ENCODE measurements at regions not wholly inside any gene's neighbourhood (a gene's known extent, or its start where the extent isn't known, plus 50 kb on each side); places are given as distances from the start of the nearest gene placed in this dataset.
"Not testable (repeated sequence)": the region's sequence is repeated elsewhere in the genome, so short reads cannot be mapped to it uniquely, and the experiment has no call there.

DNA sequence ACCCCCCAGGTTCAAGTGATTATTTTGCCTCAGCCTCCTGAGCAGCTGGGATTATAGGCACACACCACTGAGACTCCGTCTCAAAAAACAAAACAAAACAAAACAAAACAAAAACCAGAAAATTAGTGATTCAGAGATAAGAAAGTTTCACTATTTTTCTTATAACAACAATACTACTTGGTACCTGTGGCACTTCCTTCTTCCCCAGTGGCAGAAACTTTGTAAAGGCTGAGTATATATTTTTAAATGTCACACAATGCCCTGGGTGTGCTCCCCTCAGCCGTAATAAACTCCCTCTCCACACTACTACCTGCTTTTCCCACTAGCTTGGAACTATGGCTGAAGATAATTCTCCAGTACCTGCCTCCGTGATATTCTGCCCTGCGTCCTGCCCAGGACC, 177.7 kb upstream of the TTC14 start:
- not testable (repeated sequence) for DNase-seq

DNA sequence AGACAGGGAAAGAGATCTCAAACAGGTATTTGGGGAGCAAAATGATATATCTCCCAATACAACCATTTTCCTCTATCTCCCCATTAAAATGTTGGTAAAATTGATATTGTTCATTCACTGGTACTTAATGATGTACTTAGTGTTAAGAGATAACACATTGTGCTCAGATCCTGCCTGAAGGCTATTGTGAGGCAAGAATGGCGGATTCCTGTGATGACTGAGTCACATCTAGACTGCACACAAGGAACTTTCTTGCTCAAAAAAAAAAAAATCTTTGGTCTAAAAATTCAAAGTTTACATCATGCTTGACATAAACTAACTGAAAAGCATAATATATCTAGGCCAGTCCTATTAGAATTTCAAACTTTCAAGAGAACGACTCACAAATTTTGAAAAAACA, 171.1 kb upstream of the TTC14 start:
- DNase-seq: no peak

DNA sequence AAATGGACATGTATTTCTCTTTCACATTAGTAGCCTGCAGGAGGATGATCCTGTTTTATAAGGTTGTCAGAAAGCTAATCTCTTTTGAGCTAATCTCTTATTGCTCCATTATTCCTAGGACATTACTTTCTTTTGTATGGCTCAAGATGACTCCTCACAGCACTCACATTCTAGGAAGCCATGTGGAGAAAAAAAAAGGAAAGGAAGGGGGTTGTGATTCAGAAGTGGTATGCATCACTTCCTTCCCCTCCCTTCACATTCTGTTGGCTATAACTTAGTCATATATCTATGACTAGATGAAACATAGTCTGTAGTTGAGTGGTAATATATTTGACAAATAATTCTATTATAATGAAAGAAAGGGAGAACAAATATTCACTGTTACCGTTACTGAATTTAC, 168.8 kb upstream of the TTC14 start:
- no peak for DNase-seq

DNA sequence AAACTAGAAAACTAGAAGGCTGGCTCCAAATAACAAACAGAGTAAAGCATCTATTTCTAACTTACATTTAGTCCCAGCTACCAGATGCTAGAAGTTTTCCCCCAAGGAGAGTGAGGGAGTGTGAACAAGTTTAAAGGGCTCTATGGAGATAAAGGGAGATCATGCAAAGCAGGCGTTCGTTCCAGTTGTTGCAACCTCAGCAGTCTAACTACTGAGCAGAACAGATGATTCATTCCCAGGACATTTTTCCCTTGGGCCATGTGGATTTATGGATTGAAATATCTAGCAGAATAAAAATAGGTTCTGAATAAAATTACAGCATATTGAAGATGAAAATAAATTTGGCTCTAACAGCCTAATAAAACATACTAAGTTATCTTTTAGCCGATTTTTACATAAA, 154.8 kb upstream of the TTC14 start:
- DNase-seq: no peak

DNA sequence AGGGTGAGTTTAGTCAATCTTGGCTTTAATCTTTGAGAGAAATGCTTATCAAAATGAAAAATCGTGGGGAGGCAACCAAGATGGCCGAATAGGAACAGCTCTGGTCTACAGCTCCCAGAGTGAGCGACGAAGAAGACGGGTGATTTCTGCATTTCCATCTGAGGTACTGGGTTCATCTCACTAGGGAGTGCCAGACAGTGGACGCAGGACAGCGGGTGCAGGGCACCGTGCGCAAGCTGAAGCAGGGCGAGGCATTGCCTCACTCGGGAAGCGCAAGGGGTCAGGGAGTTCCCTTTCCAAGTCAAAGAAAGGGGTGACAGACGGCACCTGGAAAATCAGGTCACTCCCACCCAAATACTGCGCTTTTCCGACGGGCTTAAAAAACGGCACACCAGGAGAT, 153.6 kb upstream of the TTC14 start:
- not testable (repeated sequence) for DNase-seq

DNA sequence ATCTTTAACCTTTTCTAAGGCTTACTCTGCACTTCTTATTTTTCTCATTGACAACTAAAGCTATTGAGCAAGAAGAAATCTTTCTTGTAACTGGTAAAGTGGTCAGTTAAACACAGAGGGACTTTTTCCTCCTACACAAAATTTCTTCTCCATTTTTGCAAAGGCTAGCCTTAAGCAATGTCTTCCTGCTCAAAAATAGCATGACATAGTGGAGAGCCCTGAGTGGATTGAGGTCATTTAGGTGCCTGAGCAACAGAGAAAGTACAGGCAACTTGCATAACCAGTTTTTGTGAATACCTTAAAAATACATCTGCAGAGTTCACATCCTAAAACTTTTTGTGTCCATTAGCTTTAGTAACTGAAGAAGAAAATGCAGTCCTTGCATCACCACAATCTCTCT, 144.7 kb upstream of the TTC14 start:
- peak; percentile 17 to 49 (median 31) for DNase-seq

DNA sequence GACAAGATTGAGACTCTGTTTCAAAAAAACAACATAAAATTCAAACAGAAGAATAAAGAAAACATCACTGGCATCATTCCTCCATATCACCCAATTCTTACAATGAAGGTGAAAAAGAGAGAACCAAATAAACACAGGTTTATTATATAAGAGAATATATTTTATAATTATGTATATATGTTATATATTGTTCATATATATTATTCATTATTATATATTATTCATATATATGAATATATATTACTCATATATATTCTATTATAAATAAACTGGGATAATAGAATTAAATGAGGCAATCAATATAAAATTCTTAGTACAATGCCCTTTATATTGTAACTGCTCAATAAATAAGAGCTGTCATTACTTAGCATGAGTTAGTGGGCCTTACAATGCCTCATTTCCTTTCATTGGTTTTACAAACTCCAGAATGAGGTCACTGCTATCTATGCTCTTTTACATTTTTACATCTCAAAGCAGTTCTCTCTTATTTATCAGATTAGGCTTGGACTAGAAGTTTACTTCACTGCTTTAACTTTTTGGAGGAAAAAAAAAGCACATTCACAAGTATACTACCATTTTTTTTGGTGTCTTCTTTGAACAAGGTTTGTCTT, 135.5 kb upstream of the TTC14 start:
- DNase-seq: no peak

DNA sequence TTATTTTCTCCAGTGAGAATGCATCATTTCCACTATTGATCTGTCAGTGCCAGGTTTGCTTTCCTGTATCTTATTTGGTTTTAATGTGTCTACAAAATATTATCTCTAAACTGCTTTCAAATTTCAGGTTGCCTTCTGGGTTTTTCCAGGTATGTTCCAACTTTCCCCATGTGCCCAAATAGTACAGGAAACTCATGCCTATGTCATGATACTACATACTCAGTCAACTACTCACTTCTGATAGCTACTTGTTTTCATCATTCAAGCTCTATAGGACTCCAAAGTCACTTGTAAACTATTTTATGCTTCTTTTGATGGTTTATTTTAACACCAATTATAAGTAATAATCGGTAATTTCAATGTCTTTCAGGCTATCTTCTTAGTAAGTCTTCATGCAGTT, 134.8 kb upstream of the TTC14 start:
- DNase-seq: no peak

DNA sequence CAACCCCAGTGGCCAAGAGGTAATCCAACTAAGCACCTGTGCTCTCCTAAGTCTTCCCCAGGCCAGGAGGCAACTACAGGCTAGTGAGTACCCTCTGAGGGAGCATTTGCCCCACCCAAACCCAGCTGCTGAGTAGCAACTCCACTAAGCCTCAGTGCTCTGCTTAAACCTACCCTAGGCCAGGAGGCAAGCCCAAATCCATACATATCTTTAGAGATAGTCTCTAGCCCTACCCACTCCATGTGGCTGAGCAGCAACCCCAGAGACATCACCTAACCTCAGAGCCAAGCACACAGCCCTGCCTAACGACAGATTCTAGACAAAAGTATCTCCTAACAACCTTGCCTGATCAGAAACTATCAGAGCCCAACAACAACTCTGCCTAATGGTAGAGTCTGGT, 132.8 kb upstream of the TTC14 start:
- DNase-seq: no peak

DNA sequence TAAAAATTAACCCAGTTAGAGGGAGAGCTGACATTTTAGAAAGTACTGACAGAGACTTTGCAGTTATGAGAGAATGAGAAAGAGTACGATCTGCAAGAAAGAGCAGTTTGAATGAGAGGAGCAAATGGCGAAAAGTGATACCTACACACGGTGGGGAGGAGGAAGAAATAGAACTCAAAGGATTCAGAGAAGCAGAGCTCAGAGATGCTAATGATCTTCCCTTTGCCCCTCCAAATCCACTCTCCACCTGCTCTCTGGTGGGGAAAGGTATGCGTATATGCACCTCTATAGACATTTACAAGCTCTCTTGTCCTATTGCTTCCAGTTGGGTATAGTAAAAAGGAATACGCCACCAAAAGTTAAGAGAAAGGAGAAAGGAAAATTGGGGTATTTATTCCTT, 123.3 kb upstream of the TTC14 start:
- no peak for DNase-seq

DNA sequence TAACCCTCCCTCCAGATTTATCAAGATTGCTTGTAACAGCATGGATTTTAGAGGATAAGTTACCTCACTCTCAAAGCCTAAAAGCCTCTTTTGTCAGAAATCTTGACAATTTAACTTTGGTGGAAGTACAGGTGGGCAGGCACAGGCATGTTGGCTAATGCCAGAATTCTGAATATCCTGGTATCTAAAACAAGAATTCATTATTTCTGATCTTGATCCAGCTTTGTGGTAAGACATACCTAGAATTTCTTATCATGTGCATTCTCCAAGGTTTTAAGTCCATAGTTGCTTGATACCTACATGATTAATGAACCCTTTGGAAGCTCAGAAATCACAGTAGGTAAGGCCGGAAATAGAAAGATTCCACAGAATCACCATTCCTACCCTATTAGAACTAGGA, 109.9 kb upstream of the TTC14 start:
- no peak for DNase-seq

DNA sequence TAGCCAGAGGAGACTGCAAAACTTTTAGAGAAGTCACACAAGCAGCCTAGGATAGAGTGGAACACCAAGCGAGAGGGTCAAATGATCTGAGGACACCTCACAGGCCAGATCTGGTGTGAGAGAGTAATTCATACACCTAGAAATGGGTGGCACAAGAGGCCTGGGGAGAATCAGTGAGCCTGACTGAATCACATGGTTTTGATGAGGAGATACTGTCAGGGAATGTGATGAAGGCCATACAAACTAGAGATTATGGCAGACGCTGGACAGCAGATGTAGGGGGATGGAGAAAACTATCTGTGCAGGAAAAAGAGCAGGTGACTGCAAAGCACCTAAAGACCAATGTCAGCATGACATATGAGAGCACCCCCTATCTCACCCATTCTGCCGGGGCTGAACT, 105.0 kb upstream of the TTC14 start:
- no peak for DNase-seq

DNA sequence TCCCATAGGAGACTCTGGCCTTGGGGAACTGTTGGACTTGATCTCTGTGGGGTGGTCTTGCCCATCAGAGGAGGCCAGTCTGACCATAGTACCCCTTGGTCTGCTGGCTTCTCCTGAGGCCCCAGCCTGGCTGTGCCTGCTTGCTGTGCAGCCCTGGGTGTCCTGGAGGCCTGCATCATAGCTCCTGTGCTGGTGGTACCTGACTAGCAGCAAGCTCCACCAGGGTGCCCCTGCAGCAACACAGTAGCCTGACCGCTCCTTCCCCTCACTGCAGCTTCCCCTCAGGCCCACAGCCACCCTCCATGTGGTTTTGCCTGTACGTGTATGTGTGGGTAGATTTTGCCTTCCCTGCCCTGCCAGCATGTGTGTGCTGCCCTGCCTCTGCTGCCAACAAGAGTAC, 85.6 kb upstream of the TTC14 start:
- no peak for DNase-seq

DNA sequence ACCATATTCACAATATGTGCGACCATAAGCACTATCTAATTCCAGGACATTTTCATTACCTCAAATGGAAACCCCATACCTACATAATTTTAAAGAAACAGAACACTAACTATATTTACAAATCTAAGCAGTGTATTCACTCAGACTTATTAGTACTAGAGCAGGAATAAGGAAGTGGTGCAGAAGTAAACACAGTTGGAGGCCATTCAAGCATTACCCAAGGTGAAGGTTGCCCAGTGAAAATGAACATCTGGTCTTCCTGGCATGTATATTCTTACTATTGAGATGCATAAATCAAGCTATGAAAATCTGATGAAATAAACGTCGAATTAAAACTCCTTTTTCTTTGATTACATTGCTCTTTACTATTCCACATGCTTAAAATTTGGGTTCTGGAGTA, 78.9 kb upstream of the TTC14 start:
- no peak for DNase-seq

DNA sequence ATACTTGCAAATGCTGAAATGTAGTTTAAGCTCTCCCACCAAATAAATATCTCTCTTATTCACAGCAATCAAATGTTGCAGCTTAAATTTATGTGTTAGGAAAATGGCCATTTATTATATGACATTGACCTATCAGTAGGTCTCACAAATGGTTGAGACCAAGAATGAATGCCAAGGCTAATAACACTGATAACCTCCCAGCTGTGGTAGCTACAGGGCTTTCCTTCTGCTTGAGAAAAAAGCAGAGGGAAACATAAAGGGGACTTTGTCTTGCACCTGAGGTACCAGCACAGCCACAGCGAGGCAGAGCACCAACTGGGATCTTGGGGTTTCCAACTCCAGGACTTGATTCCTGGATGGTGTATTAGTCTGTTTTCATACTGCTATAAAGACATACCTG, 73.1 kb upstream of the TTC14 start:
- DNase-seq: no peak

DNA sequence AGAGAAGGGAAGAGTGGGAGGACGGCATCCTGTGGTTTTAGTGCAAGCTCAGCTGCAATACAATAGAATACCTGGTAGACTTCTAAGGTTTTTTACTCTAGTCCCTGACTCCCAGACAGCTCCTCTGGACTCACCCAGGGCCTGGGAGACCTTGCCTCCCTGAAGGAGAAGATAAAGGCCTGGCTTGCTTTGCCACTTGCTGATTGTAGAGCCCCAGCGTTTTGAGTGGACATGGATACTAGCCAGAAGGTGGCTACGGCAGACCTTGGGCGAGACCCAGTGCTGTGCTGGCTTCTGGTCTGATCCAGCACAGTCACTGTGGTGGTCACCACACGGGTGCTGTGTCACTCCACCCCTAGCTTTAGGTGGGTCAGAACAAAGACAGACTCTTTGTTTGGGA, 72.2 kb upstream of the TTC14 start:
- DNase-seq: no peak

DNA sequence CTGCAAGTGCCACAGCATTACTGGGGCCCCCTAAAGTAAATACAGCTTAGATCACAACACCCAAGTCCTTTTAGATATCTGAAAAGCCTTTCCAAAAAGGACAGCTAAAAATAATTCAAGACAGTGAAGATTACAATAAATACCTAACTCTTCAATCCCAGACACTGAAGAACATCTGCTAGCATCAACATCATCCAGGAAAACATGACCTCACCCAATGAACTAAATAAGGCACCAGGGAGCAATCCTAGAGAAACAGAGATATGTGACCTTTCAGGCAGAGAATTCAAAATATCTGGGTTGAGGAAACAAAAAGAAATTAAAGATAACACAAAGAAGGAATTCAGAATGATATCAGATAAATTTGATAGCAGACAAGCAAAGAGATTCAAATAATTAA, 71.7 kb upstream of the TTC14 start:
- no peak for DNase-seq

DNA sequence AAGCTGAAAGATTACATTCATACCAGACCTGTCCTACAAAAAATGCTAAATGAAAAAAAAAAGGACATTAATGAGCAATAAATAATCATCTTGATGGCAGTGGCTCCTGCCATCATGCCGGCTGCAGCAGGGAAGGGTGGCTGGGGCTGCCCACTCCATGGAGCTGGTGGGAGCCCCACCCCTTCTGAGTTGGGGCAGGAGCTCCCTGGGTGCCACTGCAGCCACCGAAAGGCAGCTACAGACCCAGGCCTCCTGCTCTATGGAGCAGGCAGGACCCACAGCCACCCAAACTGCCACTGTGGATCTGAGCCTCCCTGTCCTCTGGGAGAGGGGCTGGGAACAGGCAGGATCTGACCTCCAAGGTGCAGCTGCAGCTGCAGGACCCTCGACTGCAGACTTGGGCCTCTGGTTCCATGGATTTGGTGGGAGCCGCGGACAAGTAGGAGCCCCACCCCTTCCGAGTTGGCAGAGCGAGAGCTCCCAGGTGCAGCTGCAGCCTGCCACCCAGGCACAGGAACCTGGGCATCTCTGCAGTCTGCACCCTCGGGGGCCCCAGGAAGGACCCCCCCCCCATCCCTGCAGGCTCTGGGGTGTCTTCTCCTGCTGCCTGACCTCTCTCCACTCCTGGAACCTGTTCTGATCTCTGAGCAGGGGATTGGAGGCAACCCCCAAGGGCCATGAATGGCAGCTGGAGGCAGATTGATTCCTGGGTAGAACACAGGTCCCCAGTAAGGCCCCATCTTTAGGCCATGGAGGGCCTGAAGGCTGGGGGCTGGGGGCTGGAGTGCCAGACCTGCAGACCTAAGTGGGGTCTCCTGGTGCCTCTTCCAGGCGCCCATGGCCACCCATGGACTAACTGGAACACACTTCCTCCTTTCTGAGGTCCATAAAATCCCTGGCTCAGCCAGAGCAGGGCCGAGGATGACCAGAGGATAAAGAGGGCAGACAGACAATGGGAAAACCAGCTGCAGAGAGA, 70.4 kb upstream of the TTC14 start:
- no peak for DNase-seq

DNA sequence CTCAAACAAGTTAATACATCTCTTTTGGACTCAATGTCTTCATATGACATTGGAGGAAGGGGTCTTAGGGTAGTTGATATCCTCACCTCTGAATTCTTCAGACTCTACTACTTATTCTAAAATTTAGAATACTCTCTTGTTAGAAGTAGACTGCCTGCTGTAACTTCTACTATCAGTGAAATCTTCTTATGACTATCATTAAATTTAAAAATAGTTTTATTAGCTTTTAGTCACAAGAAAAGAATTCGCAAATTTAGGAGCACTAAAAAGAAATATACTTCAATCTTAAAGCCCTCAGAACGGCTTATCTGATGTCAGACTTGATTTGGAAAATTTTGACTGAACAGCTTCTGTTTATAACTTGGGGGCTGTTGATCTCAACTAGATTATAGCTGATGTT, 67.1 kb upstream of the TTC14 start:
- DNase-seq: no peak

DNA sequence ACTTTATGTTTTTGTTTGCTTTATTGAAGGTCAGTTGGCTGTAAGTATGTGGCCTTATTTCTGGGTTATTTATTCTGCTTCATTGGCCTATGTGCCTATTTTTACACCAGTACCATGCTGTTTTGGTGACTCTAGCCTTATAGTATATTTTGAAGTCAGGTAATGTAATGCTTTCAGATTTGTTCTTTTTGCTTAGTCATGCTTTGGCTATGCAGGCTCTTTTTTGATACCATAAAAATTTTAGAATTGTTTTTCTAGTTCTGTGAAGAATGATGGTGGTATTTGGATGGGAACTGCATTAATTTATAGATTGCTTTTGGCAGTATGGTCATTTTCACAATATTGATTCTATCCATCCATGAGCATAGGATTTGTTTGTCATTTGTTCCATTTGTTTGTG, 63.5 kb upstream of the TTC14 start:
- no peak for DNase-seq

DNA sequence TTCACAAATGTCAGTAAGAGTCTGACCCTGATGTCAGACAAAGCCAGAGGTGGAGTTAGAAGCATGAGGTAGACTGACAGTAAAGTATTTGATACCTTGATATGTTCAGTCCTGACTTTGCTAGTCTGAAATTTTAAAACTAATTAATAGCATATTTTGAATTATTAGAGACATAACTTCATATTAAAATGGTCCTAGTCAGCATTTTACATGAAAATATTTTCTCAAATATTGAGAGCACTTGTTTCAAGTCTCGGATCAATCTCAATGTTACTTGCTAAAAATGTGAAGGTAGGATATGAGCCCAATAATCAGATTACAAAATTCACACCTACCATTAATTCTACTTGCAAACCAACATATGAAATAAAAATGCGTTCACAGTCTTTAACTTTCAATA, 58.1 kb upstream of the TTC14 start:
- no peak for DNase-seq

DNA sequence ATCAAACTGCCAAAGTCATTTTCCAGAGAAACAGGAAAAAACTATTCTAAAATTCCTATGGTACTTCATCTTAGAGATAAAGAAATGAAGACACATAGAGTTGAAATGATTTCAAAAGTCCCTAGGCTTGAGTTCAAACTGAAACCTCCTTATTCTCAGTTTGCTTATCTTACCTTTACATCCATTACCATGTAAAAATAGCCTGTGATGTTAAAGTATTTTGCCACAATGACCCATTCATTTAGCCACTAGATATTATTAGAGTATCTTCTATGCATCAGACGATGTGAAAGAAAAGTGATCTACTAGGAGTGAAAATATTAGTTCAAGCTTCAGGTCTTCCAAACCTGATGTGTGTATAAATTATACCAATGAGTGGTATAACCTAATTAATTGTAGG, 55.1 kb upstream of the TTC14 start:
- DNase-seq: no peak

DNA sequence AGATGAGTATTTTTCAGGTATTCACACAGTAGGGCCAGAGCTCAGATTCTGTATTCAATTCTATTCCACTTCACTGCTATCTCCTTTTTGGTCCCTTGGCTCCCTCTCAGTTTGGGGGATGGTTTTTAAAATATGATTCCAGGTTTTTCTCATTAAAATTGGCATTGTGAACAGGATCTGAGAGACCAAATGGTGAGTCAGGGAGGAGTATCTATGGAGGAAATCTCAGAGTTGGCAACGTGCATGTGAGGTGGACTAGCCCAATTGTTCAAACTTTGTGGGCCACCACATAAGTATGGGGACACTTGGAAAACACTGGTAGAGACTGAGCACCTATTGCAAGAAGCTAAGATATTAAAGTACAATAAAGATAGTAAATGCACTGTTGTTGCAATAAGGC, 53.9 kb upstream of the TTC14 start:
- DNase-seq: no peak

All from suppressor macrophage treated with lipopolysaccharide for 1 hour (primary cell).